ENCODE measurements at regions not wholly inside any gene's neighbourhood (a gene's known extent, or its start where the extent isn't known, plus 50 kb on each side); places are given as distances from the start of the nearest gene placed in this dataset.

- H3K27me3 Mint-ChIP-seq = peaks cover 15 to 27% of the 10 kb centered on the region in 2 donors
- no peak for DNase-seq
- H3K36me3 Mint-ChIP-seq (ENCODE audit: insufficient read depth) = peaks cover 12% of the 10 kb centered on the region
- H3K9me3 Mint-ChIP-seq = no peaks in the 10 kb centered on the region
- ATAC-seq (replicated peaks) = no peak
- no peak overlapping the region for H3K27ac Mint-ChIP-seq
- H3K4me3 Mint-ChIP-seq = no peak overlapping the region
- peaks cover 11% of the 10 kb centered on the region in 2 donors for H3K4me1 Mint-ChIP-seq (ENCODE audit: low read depth in 2 of 2)
Measured at GRCh38 chr5:42905827-42906226, 94.1 kb upstream of the SELENOP start.

- no peak overlapping the region for H3K4me3 Mint-ChIP-seq
- H3K27ac Mint-ChIP-seq = no peak overlapping the region
- DNase-seq = no peak
- ATAC-seq (replicated peaks) = no peak
- peaks cover 12 to 30% of the 10 kb centered on the region in 2 donors for H3K27me3 Mint-ChIP-seq
- no peaks in the 10 kb centered on the region for H3K36me3 Mint-ChIP-seq (ENCODE audit: insufficient read depth)
- H3K9me3 Mint-ChIP-seq = no peaks in the 10 kb centered on the region
- H3K4me1 Mint-ChIP-seq (ENCODE audit: low read depth in 2 of 2) = no peaks in the 10 kb centered on the region
Measured at GRCh38 chr5:42900734-42901133, 89.0 kb upstream of the SELENOP start.

- Mint-ChIP-seq H3K36me3 (ENCODE audit: insufficient read depth) (no peaks in the 10 kb centered on the region), H3K27me3 (peaks cover 11 to 24% of the 10 kb centered on the region in 2 donors), H3K9me3 (no peaks in the 10 kb centered on the region), H3K27ac (no peak overlapping the region), H3K4me3 (no peak overlapping the region), H3K4me1 (ENCODE audit: low read depth in 2 of 2) (no peaks in the 10 kb centered on the region)
- DNase-seq (no peak), ATAC-seq (replicated peaks) (no peak)
Measured at GRCh38 chr5:42898760-42899159, 87.1 kb upstream of the SELENOP start.

GRCh38 chr5:42896523-42896922, 84.8 kb upstream of the SELENOP start:
- Mint-ChIP-seq H3K27ac (no peak overlapping the region), H3K36me3 (ENCODE audit: insufficient read depth) (no peaks in the 10 kb centered on the region), H3K9me3 (no peaks in the 10 kb centered on the region), H3K27me3 (peaks cover 11 to 24% of the 10 kb centered on the region in 2 donors), H3K4me3 (no peak overlapping the region), H3K4me1 (ENCODE audit: low read depth in 2 of 2) (no peaks in the 10 kb centered on the region)
- DNase-seq (no peak), ATAC-seq (replicated peaks) (no peak)

GRCh38 chr5:42894057-42894456, 82.4 kb upstream of the SELENOP start:
- H3K36me3 Mint-ChIP-seq (ENCODE audit: insufficient read depth) = no peaks in the 10 kb centered on the region
- no peaks in the 10 kb centered on the region for H3K9me3 Mint-ChIP-seq
- no peak overlapping the region for H3K27ac Mint-ChIP-seq
- no peak for ATAC-seq (replicated peaks)
- peaks cover 11 to 24% of the 10 kb centered on the region in 2 donors for H3K27me3 Mint-ChIP-seq
- no peaks in the 10 kb centered on the region for H3K4me1 Mint-ChIP-seq (ENCODE audit: low read depth in 2 of 2)
- no peak for DNase-seq
- no peak overlapping the region for H3K4me3 Mint-ChIP-seq

GRCh38 chr5:42889311-42889933, 77.7 kb upstream of the SELENOP start:
- no peaks in the 10 kb centered on the region for H3K9me3 Mint-ChIP-seq

GRCh38 chr5:42888771-42889170, 77.1 kb upstream of the SELENOP start:
- peaks cover 0 to 7% of the 10 kb centered on the region in 2 donors for H3K27me3 Mint-ChIP-seq
- H3K27ac Mint-ChIP-seq = no peak overlapping the region
- H3K4me1 Mint-ChIP-seq (ENCODE audit: low read depth in 2 of 2) = no peaks in the 10 kb centered on the region
- ATAC-seq (replicated peaks) = no peak
- no peaks in the 10 kb centered on the region for H3K36me3 Mint-ChIP-seq (ENCODE audit: insufficient read depth)
- DNase-seq = no peak
- no peaks in the 10 kb centered on the region for H3K9me3 Mint-ChIP-seq
- no peak overlapping the region for H3K4me3 Mint-ChIP-seq

More at GRCh38 chr5:42889311-42889933, 77.7 kb upstream of the SELENOP start:
- no peak overlapping the region for H3K4me3 Mint-ChIP-seq
- H3K27ac Mint-ChIP-seq = no peak overlapping the region
- H3K4me1 Mint-ChIP-seq (ENCODE audit: low read depth in 2 of 2) = no peaks in the 10 kb centered on the region
- H3K27me3 Mint-ChIP-seq = peaks cover 0 to 9% of the 10 kb centered on the region in 2 donors
- H3K36me3 Mint-ChIP-seq (ENCODE audit: insufficient read depth) = no peaks in the 10 kb centered on the region
- DNase-seq = peak; percentile 52 to 62 (median 57)
- ATAC-seq (replicated peaks) = peak; percentile 87

- Mint-ChIP-seq H3K36me3 (ENCODE audit: insufficient read depth) (no peaks in the 10 kb centered on the region), H3K27me3 (peaks cover 0 to 7% of the 10 kb centered on the region in 2 donors), H3K4me3 (no peak overlapping the region), H3K27ac (no peak overlapping the region), H3K4me1 (ENCODE audit: low read depth in 2 of 2) (no peaks in the 10 kb centered on the region), H3K9me3 (no peaks in the 10 kb centered on the region)
- no peak for ATAC-seq (replicated peaks)
- no peak for DNase-seq
Measured at GRCh38 chr5:42887575-42887974, 75.9 kb upstream of the SELENOP start.

GRCh38 chr5:42887097-42887496, 75.4 kb upstream of the SELENOP start:
- no peaks in the 10 kb centered on the region for H3K36me3 Mint-ChIP-seq (ENCODE audit: insufficient read depth)
- H3K4me3 Mint-ChIP-seq = no peak overlapping the region
- H3K27me3 Mint-ChIP-seq = peaks cover 0 to 7% of the 10 kb centered on the region in 2 donors
- no peaks in the 10 kb centered on the region for H3K9me3 Mint-ChIP-seq
- no peak for ATAC-seq (replicated peaks)
- DNase-seq = no peak
- no peak overlapping the region for H3K27ac Mint-ChIP-seq
- H3K4me1 Mint-ChIP-seq (ENCODE audit: low read depth in 2 of 2) = no peaks in the 10 kb centered on the region

GRCh38 chr5:42886635-42887034, 74.9 kb upstream of the SELENOP start:
- Mint-ChIP-seq H3K4me1 (ENCODE audit: low read depth in 2 of 2) (no peaks in the 10 kb centered on the region), H3K36me3 (ENCODE audit: insufficient read depth) (no peaks in the 10 kb centered on the region), H3K27me3 (peaks cover 0 to 7% of the 10 kb centered on the region in 2 donors), H3K9me3 (no peaks in the 10 kb centered on the region), H3K27ac (no peak overlapping the region), H3K4me3 (no peak overlapping the region)
- ATAC-seq (replicated peaks) = no peak
- DNase-seq = no peak

GRCh38 chr5:42884326-42884725, 72.6 kb upstream of the SELENOP start:
- Mint-ChIP-seq H3K9me3 (no peaks in the 10 kb centered on the region), H3K36me3 (ENCODE audit: insufficient read depth) (no peaks in the 10 kb centered on the region), H3K4me1 (ENCODE audit: low read depth in 2 of 2) (no peaks in the 10 kb centered on the region), H3K27me3 (peaks cover 0 to 7% of the 10 kb centered on the region in 2 donors), H3K4me3 (no peak overlapping the region), H3K27ac (no peak overlapping the region)
- DNase-seq = no peak
- no peak for ATAC-seq (replicated peaks)

GRCh38 chr5:42881416-42882117, 69.9 kb upstream of the SELENOP start:
- H3K4me1 Mint-ChIP-seq (ENCODE audit: low read depth in 2 of 2) = no peaks in the 10 kb centered on the region
- H3K27me3 Mint-ChIP-seq = no peaks in the 10 kb centered on the region
- DNase-seq = no peak
- H3K36me3 Mint-ChIP-seq (ENCODE audit: insufficient read depth) = no peaks in the 10 kb centered on the region
- no peak for ATAC-seq (replicated peaks)
- H3K4me3 Mint-ChIP-seq = no peak overlapping the region
- no peak overlapping the region for H3K27ac Mint-ChIP-seq
- H3K9me3 Mint-ChIP-seq = no peaks in the 10 kb centered on the region

- peaks cover 0 to 1% of the 10 kb centered on the region in 2 donors for H3K4me1 Mint-ChIP-seq (ENCODE audit: low read depth in 2 of 2)
- ATAC-seq (replicated peaks) (no peak), DNase-seq (no peak)
- no peak overlapping the region for H3K4me3 Mint-ChIP-seq
- H3K27ac Mint-ChIP-seq = no peak overlapping the region
- no peaks in the 10 kb centered on the region for H3K36me3 Mint-ChIP-seq (ENCODE audit: insufficient read depth)
- no peaks in the 10 kb centered on the region for H3K9me3 Mint-ChIP-seq
- H3K27me3 Mint-ChIP-seq = no peaks in the 10 kb centered on the region
Measured at GRCh38 chr5:42880496-42881150, 68.9 kb upstream of the SELENOP start.

- Mint-ChIP-seq H3K4me1 (ENCODE audit: low read depth in 2 of 2) (peaks cover 0 to 2% of the 10 kb centered on the region in 2 donors), H3K27ac (no peak overlapping the region), H3K27me3 (no peaks in the 10 kb centered on the region), H3K36me3 (ENCODE audit: insufficient read depth) (no peaks in the 10 kb centered on the region), H3K4me3 (no peak overlapping the region), H3K9me3 (no peaks in the 10 kb centered on the region)
- DNase-seq = no peak
- ATAC-seq (replicated peaks) = no peak
Measured at GRCh38 chr5:42879291-42879690, 67.6 kb upstream of the SELENOP start.
